HEK293T (cell line): ENCODE measurements at regions not wholly inside any gene's neighbourhood (a gene's known extent, or its start where the extent isn't known, plus 50 kb on each side); places are given as distances from the start of the nearest gene placed in this dataset.

Experiments
- CTCF ChIA-PET: fragments of 350-600 bp; formaldehyde crosslinking; extraction: SDS; loops from one replicate; lab custom pipeline; 2021; ENCODE audit warnings: antibody characterized with exemption, inconsistent platforms; lab: Yijun Ruan, JAX
- POLR2A ChIA-PET: fragments of 350-600 bp; formaldehyde crosslinking; extraction: SDS; loops from one replicate; lab custom pipeline; 2020; ENCODE audit warnings: antibody characterized with exemption, inconsistent platforms; lab: Yijun Ruan, JAX
- DNase-seq: peaks from one replicate; pipeline ENCODE4 v3.0.0; 2012; ENCODE audit warnings: mixed read lengths; ENCODE audit errors: extremely low spot score
- ARNT ChIP-seq: fragments of 450-650 bp; IDR thresholded peaks from 2 replicates; pipeline ENCODE4 v1.6.1; 2017; ENCODE audit warnings: mild to moderate bottlenecking
- BHLHE40 ChIP-seq: fragments of 450-650 bp; IDR thresholded peaks from 2 replicates; pipeline ENCODE4 v1.6.1; 2016; ENCODE audit warnings: mild to moderate bottlenecking, moderate library complexity, borderline replicate concordance
- CTBP1 ChIP-seq: fragments of 450-650 bp; IDR thresholded peaks from 2 replicates; pipeline ENCODE4 v1.6.1; 2016; ENCODE audit warnings: borderline replicate concordance
- ELF4 ChIP-seq: fragments of 450-650 bp; IDR thresholded peaks from 2 replicates; pipeline ENCODE4 v1.6.1; 2017; ENCODE audit warnings: antibody characterized with exemption
- FOXA1 ChIP-seq: fragments of 450-650 bp; IDR thresholded peaks from 2 replicates; pipeline ENCODE4 v1.6.1; 2016; ENCODE audit warnings: mild to moderate bottlenecking
- FOXK2 ChIP-seq: fragments of 450-650 bp; IDR thresholded peaks from 2 replicates; pipeline ENCODE4 v1.6.1; 2016; ENCODE audit warnings: mild to moderate bottlenecking
- FOXM1 ChIP-seq: fragments of 450-650 bp; IDR thresholded peaks from 2 replicates; pipeline ENCODE4 v1.6.1; 2017; ENCODE audit warnings: mild to moderate bottlenecking, borderline replicate concordance
- HDGF ChIP-seq: fragments of 450-650 bp; IDR thresholded peaks from 2 replicates; pipeline ENCODE4 v1.6.1; 2017; ENCODE audit warnings: antibody characterized with exemption, borderline replicate concordance
- L3MBTL2 ChIP-seq: fragments of 450-650 bp; conservative IDR thresholded peaks from 2 replicates; pipeline ENCODE4 v1.6.1; 2016; ENCODE audit warnings: mild to moderate bottlenecking
- LEF1 ChIP-seq: fragments of 450-650 bp; IDR thresholded peaks from 2 replicates; pipeline ENCODE4 v1.6.1; 2017; ENCODE audit warnings: mild to moderate bottlenecking, borderline replicate concordance
- NFRKB ChIP-seq: fragments of 450-650 bp; IDR thresholded peaks from 2 replicates; pipeline ENCODE4 v1.6.1; 2016; ENCODE audit warnings: mild to moderate bottlenecking, moderate library complexity
- PKNOX1 ChIP-seq: fragments of 450-650 bp; IDR thresholded peaks from 2 replicates; pipeline ENCODE4 v1.6.1; 2016
- SP1 ChIP-seq: fragments of 450-650 bp; IDR thresholded peaks from 2 replicates; pipeline ENCODE4 v1.6.1; 2017
- SUZ12 ChIP-seq: fragments of 450-650 bp; IDR thresholded peaks from 2 replicates; pipeline ENCODE4 v1.6.1; 2016; ENCODE audit warnings: mild to moderate bottlenecking
- TARDBP ChIP-seq: fragments of 450-650 bp; IDR thresholded peaks from 2 replicates; pipeline ENCODE4 v1.6.1; 2016
- ZNF384 ChIP-seq: fragments of 450-650 bp; IDR thresholded peaks from 2 replicates; pipeline ENCODE4 v1.6.1; 2016

- TF ChIP-seq SP1 (no peak), NFRKB (no peak), FOXA1 (no peak), ARNT (no peak), FOXM1 (no peak), TARDBP (no peak), FOXK2 (no peak), HDGF (no peak), ELF4 (no peak), CTBP1 (no peak), SUZ12 (no peak), L3MBTL2 (no peak)
- DNase-seq = no peak
- ChIA-PET POLR2A (no interaction called here), CTCF (no interaction called here)
Measured at GRCh38 chr2:41932241-41933045, 115.4 kb upstream of the PKDCC start.

GRCh38 chr2:41933046-41933420, 114.8 kb upstream of the PKDCC start:
- CTCF ChIA-PET = no interaction called here
- no peak for DNase-seq
- POLR2A ChIA-PET = no interaction called here
- TF ChIP-seq ELF4 (no peak), BHLHE40 (no peak), CTBP1 (no peak), SUZ12 (no peak), L3MBTL2 (no peak), SP1 (no peak), FOXM1 (no peak), ARNT (no peak), PKNOX1 (no peak), HDGF (no peak), NFRKB (no peak), ZNF384 (no peak), FOXA1 (no peak), FOXK2 (no peak)

GRCh38 chr2:41933585-41934320, 114.1 kb upstream of the PKDCC start:
- ChIA-PET CTCF (no interaction called here), POLR2A (no interaction called here)
- TF ChIP-seq CTBP1 (no peak), FOXK2 (no peak), LEF1 (no peak), SP1 (no peak), FOXM1 (no peak), HDGF (no peak), ELF4 (no peak), TARDBP (no peak), FOXA1 (no peak), NFRKB (no peak), L3MBTL2 (no peak), ZNF384 (no peak), ARNT (no peak), BHLHE40 (no peak), PKNOX1 (no peak), SUZ12 (no peak)
- DNase-seq = no peak

- DNase-seq = no peak
- CTCF ChIA-PET = no interaction called here
- POLR2A ChIA-PET = no interaction called here
Measured at GRCh38 chr2:41934329-41934958, 113.4 kb upstream of the PKDCC start.

GRCh38 chr2:41935002-41935401, 112.8 kb upstream of the PKDCC start:
- TF ChIP-seq BHLHE40 (no peak), CTBP1 (no peak), FOXM1 (no peak), LEF1 (no peak), HDGF (no peak), ELF4 (no peak), NFRKB (no peak), FOXK2 (no peak), ARNT (no peak), FOXA1 (no peak), L3MBTL2 (no peak), TARDBP (no peak), ZNF384 (no peak)
- POLR2A ChIA-PET = no interaction called here
- DNase-seq = no peak
- CTCF ChIA-PET = no interaction called here

More at GRCh38 chr2:41934329-41934958, 113.4 kb upstream of the PKDCC start:
- TF ChIP-seq FOXA1 (no peak), FOXM1 (no peak), CTBP1 (no peak)

GRCh38 chr2:41935825-41936224, 112.0 kb upstream of the PKDCC start:
- no peak for DNase-seq
- ChIA-PET POLR2A (no interaction called here), CTCF (no interaction called here)
- no peak for TF ChIP-seq SUZ12
